ENCODE measurements at regions not wholly inside any gene's neighbourhood (a gene's known extent, or its start where the extent isn't known, plus 50 kb on each side); places are given as distances from the start of the nearest gene placed in this dataset.
A peak's percentile ranks its signal among the peaks of the same experiment; 100 is the strongest.
"Not testable (repeated sequence)": the region's sequence is repeated elsewhere in the genome, so short reads cannot be mapped to it uniquely, and the experiment has no call there.

GRCh38 chr12:93091886-93092648, 163.0 kb upstream of the EEA1 start:
- Histone ChIP-seq H3K27me3 (ENCODE audit: insufficient read depth, low read length) (no peaks in the 10 kb centered on the region), H3K27ac (ENCODE audit: low read depth, low read length) (no peak overlapping the region), H3K4me3 (ENCODE audit: insufficient read depth, low read length) (no peak overlapping the region), H2AFZ (ENCODE audit: low read length) (peak overlapping the region; percentile 47), H3K4me2 (ENCODE audit: insufficient read depth, low read length) (no peak overlapping the region), H3K36me3 (ENCODE audit: insufficient read depth, low read length) (no peaks in the 10 kb centered on the region), H3K4me1 (ENCODE audit: insufficient read depth, low read length) (peaks cover 28% of the 10 kb centered on the region), H3K9me3 (ENCODE audit: low read depth, low read length) (no peaks in the 10 kb centered on the region), H3K79me2 (ENCODE audit: insufficient read depth, low read length) (no peaks in the 10 kb centered on the region), H4K20me1 (ENCODE audit: insufficient read depth, low read length) (no peaks in the 10 kb centered on the region)
- no peak for DNase-seq (ENCODE audit: insufficient read length, low spot score, missing footprints)
- no peak for TF ChIP-seq CTCF (IDR thresholded peaks at IDR 0.05; ENCODE audit: extremely low read depth, low read depth, low read length)

GRCh38 chr12:93092649-93092945, 163.5 kb upstream of the EEA1 start:
- Histone ChIP-seq H3K36me3 (ENCODE audit: insufficient read depth, low read length) (no peaks in the 10 kb centered on the region), H3K79me2 (ENCODE audit: insufficient read depth, low read length) (no peaks in the 10 kb centered on the region), H2AFZ (ENCODE audit: low read length) (no peak overlapping the region), H3K4me2 (ENCODE audit: insufficient read depth, low read length) (no peak overlapping the region), H3K4me3 (ENCODE audit: insufficient read depth, low read length) (no peak overlapping the region), H3K27ac (ENCODE audit: low read depth, low read length) (no peak overlapping the region), H3K4me1 (ENCODE audit: insufficient read depth, low read length) (peaks cover 24% of the 10 kb centered on the region), H4K20me1 (ENCODE audit: insufficient read depth, low read length) (no peaks in the 10 kb centered on the region), H3K27me3 (ENCODE audit: insufficient read depth, low read length) (no peaks in the 10 kb centered on the region), H3K9me3 (ENCODE audit: low read depth, low read length) (no peaks in the 10 kb centered on the region)
- no peak for DNase-seq (ENCODE audit: insufficient read length, low spot score, missing footprints)
- no peak for TF ChIP-seq CTCF (IDR thresholded peaks at IDR 0.05; ENCODE audit: extremely low read depth, low read depth, low read length)

- Histone ChIP-seq H3K27ac (ENCODE audit: low read depth, low read length) (no peak overlapping the region), H3K4me3 (ENCODE audit: insufficient read depth, low read length) (no peak overlapping the region), H2AFZ (ENCODE audit: low read length) (no peak overlapping the region), H3K4me1 (ENCODE audit: insufficient read depth, low read length) (peaks cover 17% of the 10 kb centered on the region), H3K36me3 (ENCODE audit: insufficient read depth, low read length) (no peaks in the 10 kb centered on the region), H3K4me2 (ENCODE audit: insufficient read depth, low read length) (no peak overlapping the region), H3K27me3 (ENCODE audit: insufficient read depth, low read length) (no peaks in the 10 kb centered on the region), H4K20me1 (ENCODE audit: insufficient read depth, low read length) (no peaks in the 10 kb centered on the region), H3K9me3 (ENCODE audit: low read depth, low read length) (no peaks in the 10 kb centered on the region), H3K79me2 (ENCODE audit: insufficient read depth, low read length) (no peaks in the 10 kb centered on the region)
- no peak for DNase-seq (ENCODE audit: insufficient read length, low spot score, missing footprints)
- no peak for TF ChIP-seq CTCF (IDR thresholded peaks at IDR 0.05; ENCODE audit: extremely low read depth, low read depth, low read length)
Measured at GRCh38 chr12:93093243-93093642, 164.1 kb upstream of the EEA1 start.

GRCh38 chr12:93094222-93094621, 165.1 kb upstream of the EEA1 start:
- H3K9me3 ChIP-seq (ENCODE audit: low read depth, low read length); H3K36me3 ChIP-seq (ENCODE audit: insufficient read depth, low read length); H3K79me2 ChIP-seq (ENCODE audit: insufficient read depth, low read length); H3K4me2 ChIP-seq (ENCODE audit: insufficient read depth, low read length); H3K27ac ChIP-seq (ENCODE audit: low read depth, low read length); H3K27me3 ChIP-seq (ENCODE audit: insufficient read depth, low read length); H4K20me1 ChIP-seq (ENCODE audit: insufficient read depth, low read length); H3K4me3 ChIP-seq (ENCODE audit: insufficient read depth, low read length); DNase-seq (ENCODE audit: insufficient read length, low spot score, missing footprints); H2AFZ ChIP-seq (ENCODE audit: low read length): not testable (repeated sequence)
- H3K4me1 ChIP-seq (ENCODE audit: insufficient read depth, low read length), result peaks cover 17% of the 10 kb centered on the region

All from osteoblast (primary cell).